NCI-H82 (cell line): ENCODE measurements at regions not wholly inside any gene's neighbourhood (a gene's known extent, or its start where the extent isn't known, plus 50 kb on each side); places are given as distances from the start of the nearest gene placed in this dataset.
A peak's percentile ranks its signal among the peaks of the same experiment; 100 is the strongest.
"Not testable (repeated sequence)": the region's sequence is repeated elsewhere in the genome, so short reads cannot be mapped to it uniquely, and the experiment has no call there.

Source experiments
- DNase-seq: peaks from one replicate; lab custom pipeline; 2025; lab: John Stamatoyannopoulos, UW

- DNase-seq, result peak; percentile 94
These were observed 53.5 kb downstream of the FOXD2 start for GRCh38 chr1:47491341-47491753.

- no peak for DNase-seq
These were observed 57.4 kb downstream of the FOXD2 start for GRCh38 chr1:47495176-47495713.

GRCh38 chr1:47498551-47498950, 60.7 kb downstream of the FOXD2 start:
- no peak for DNase-seq

- DNase-seq, result no peak
These were observed 63.2 kb downstream of the FOXD2 start for GRCh38 chr1:47501069-47501468.

GRCh38 chr1:47502746-47503370, 65.0 kb downstream of the FOXD2 start:
- DNase-seq, result no peak

GRCh38 chr1:47504840-47505239, 67.0 kb downstream of the FOXD2 start:
- DNase-seq, result not testable (repeated sequence)

- no peak for DNase-seq
These were observed 67.4 kb downstream of the FOXD2 start for GRCh38 chr1:47505267-47505666.

GRCh38 chr1:47506053-47506452, 68.2 kb downstream of the FOXD2 start:
- no peak for DNase-seq

GRCh38 chr1:47507144-47507543, 69.3 kb downstream of the FOXD2 start:
- no peak for DNase-seq

GRCh38 chr1:47507881-47508701, 70.2 kb downstream of the FOXD2 start:
- peak; percentile 30 for DNase-seq

GRCh38 chr1:47508702-47509431, 71.0 kb downstream of the FOXD2 start:
- no peak for DNase-seq

- no peak for DNase-seq
These were observed 72.5 kb downstream of the FOXD2 start for GRCh38 chr1:47510282-47510811.

GRCh38 chr1:47511825-47512224, 74.0 kb downstream of the FOXD2 start:
- DNase-seq, result no peak

- DNase-seq, result no peak
These were observed 75.5 kb downstream of the FOXD2 start for GRCh38 chr1:47513393-47513792.

GRCh38 chr1:47514229-47514628, 76.4 kb downstream of the FOXD2 start:
- DNase-seq, result no peak

- no peak for DNase-seq
These were observed 77.4 kb downstream of the FOXD2 start for GRCh38 chr1:47515164-47515789.

GRCh38 chr1:47517946-47518345, 80.1 kb downstream of the FOXD2 start:
- DNase-seq, result no peak

- no peak for DNase-seq
These were observed 81.6 kb downstream of the FOXD2 start for GRCh38 chr1:47519491-47519890.

- no peak for DNase-seq
These were observed 82.1 kb downstream of the FOXD2 start for GRCh38 chr1:47519971-47520370.

- no peak for DNase-seq
These were observed 83.4 kb downstream of the FOXD2 start for GRCh38 chr1:47521034-47521881.
